GM12878 (cell line): ENCODE measurements at regions not wholly inside any gene's neighbourhood (a gene's known extent, or its start where the extent isn't known, plus 50 kb on each side); places are given as distances from the start of the nearest gene placed in this dataset.

ENCODE experiments used
- ATAC-seq: fragments of 200-7000 bp; cut with Tn5 transposase; 3 replicates; pipeline ENCODE4 v1.9.1; 2020; ENCODE audit warnings: mild to moderate bottlenecking, moderate library complexity
- BruUV-seq: library from RNA; stranded (reverse); fragments of 400-500 nt; replicated peaks from 2 replicates; lab custom pipeline; 2021; lab: Mats Ljungman, UMichigan
- CTCF ChIA-PET: fragments of 300-600 bp; sonication (Branson Sonifier 250); formaldehyde crosslinking; extraction: SDS; loops from one replicate; lab custom pipeline; 2021; ENCODE audit warnings: inconsistent platforms; lab: Yijun Ruan, JAX
- POLR2A ChIA-PET: fragments of 350-600 bp; formaldehyde crosslinking; extraction: SDS; loops from one replicate; lab custom pipeline; 2021; ENCODE audit warnings: inconsistent platforms; lab: Charles Lee
- RAD21 ChIA-PET: fragments of 300-600 bp; sonication (Branson Sonifier 250); formaldehyde crosslinking; loops from one replicate; lab custom pipeline; 2023; ENCODE audit warnings: antibody characterized with exemption; ENCODE audit not compliant: unreplicated experiment; lab: Charles Lee
- SMC1A ChIA-PET: fragments of 300-600 bp; sonication (Branson Sonifier 250); formaldehyde crosslinking; loops from one replicate; lab custom pipeline; 2023; ENCODE audit not compliant: unreplicated experiment, uncharacterized antibody; lab: Charles Lee
- DNase-seq: peaks from one replicate; pipeline ENCODE4 v3.0.0-alpha.2; 2011; ENCODE audit warnings: low read depth, low spot score
- FAIRE-seq: peaks from 3 replicates; lab custom pipeline; 2011; peaks lifted over from hg19 to GRCh38; lab: Jason Lieb, UNC
- H2AFZ ChIP-seq: 2 replicates; pipeline ENCODE4 v1.6.0; 2011; ENCODE audit warnings: low read depth, low read length, control low read depth; ENCODE audit not compliant: control insufficient read depth
- H3K27ac ChIP-seq: 2 replicates; pipeline ENCODE4 v1.5.1; 2011; ENCODE audit warnings: control low read depth; ENCODE audit not compliant: control insufficient read depth, insufficient read depth
- H3K27me3 ChIP-seq, 2 experiments: replicated peaks in 1 of 2; 2 replicates each; pipeline versions ENCODE4 v1.6.0 to v1.6.1; 2011; ENCODE audit warnings: low read length in 1 of 2; ENCODE audit not compliant: control insufficient read depth in 2 of 2, insufficient read depth in 2 of 2
- H3K36me3 ChIP-seq, 2 experiments: 2 replicates each; pipeline ENCODE4 v1.5.1; 2011; ENCODE audit warnings: low read length in 1 of 2; ENCODE audit not compliant: control insufficient read depth in 2 of 2, insufficient read depth in 2 of 2
- H3K4me1 ChIP-seq: 2 replicates; pipeline ENCODE4 v1.6.1; 2011; ENCODE audit warnings: mild to moderate bottlenecking, low read length, moderate library complexity, mixed read lengths; ENCODE audit not compliant: control insufficient read depth, insufficient read depth
- H3K4me2 ChIP-seq: 2 replicates; pipeline ENCODE4 v1.6.0; 2011; ENCODE audit warnings: control low read depth; ENCODE audit not compliant: control insufficient read depth, insufficient read depth
- H3K4me3 ChIP-seq: fragments of 200-600 bp; sonication (generic); 2 replicates; pipeline ENCODE4 v1.5.1; 2016
- H3K79me2 ChIP-seq: 2 replicates; pipeline ENCODE4 v1.6.0; 2011; ENCODE audit warnings: low read length; ENCODE audit not compliant: control insufficient read depth, insufficient read depth
- H3K9ac ChIP-seq: 2 replicates; pipeline ENCODE4 v1.8.0; 2011; ENCODE audit warnings: low read length, control low read depth, mixed read lengths; ENCODE audit not compliant: control insufficient read depth, insufficient read depth
- H3K9me3 ChIP-seq: replicated peaks from 3 replicates; pipeline ENCODE4 v1.5.1; 2011; ENCODE audit warnings: mild to moderate bottlenecking, low read length; ENCODE audit not compliant: control insufficient read depth, insufficient read depth
- H4K20me1 ChIP-seq: 2 replicates; pipeline ENCODE4 v1.6.0; 2011; ENCODE audit not compliant: control insufficient read depth, insufficient read depth
- CEBPB ChIP-seq, 2 experiments: fragments of 150-350 bp in 1 of 2; IDR thresholded peaks; 2 replicates each; pipeline ENCODE4 v1.6.1; 2012 to 2014; ENCODE audit warnings: low read depth in 2 of 2, low read length in 2 of 2, borderline replicate concordance in 1 of 2, inconsistent platforms in 1 of 2
- CREM ChIP-seq: IDR thresholded peaks from 2 replicates; pipeline ENCODE4 v1.6.1; 2014; ENCODE audit warnings: antibody characterized with exemption, low read depth
- EP300 ChIP-seq, 2 experiments: fragments of 150-350 bp in 1 of 2; IDR thresholded peaks; 2 replicates each; pipeline ENCODE4 v1.6.1; 2011 to 2012; ENCODE audit warnings: low read depth in 2 of 2, low read length in 2 of 2, borderline replicate concordance in 1 of 2, improper control_type of control experiment in 1 of 2, inconsistent platforms in 1 of 2; ENCODE audit not compliant: control insufficient read depth in 1 of 2
- HDAC2 ChIP-seq: fragments of 200-600 bp; sonication (generic); IDR thresholded peaks from 2 replicates; pipeline ENCODE4 v1.6.1; 2017
- RELA ChIP-seq: fragments of 450-650 bp; IDR thresholded peaks from 2 replicates; pipeline ENCODE4 v1.8.0; 2014; ENCODE audit warnings: borderline replicate concordance; ENCODE audit not compliant: partially characterized antibody
- TBL1XR1 ChIP-seq: IDR thresholded peaks from 2 replicates; pipeline ENCODE4 v1.6.1; 2012; ENCODE audit warnings: low read depth, low read length, improper control_type of control experiment
- ZBED1 ChIP-seq: IDR thresholded peaks from 2 replicates; pipeline ENCODE4 v1.6.1; 2016; ENCODE audit warnings: borderline replicate concordance
- ZNF274 ChIP-seq: IDR thresholded peaks from one replicate; pipeline ENCODE4 v1.8.0; 2011; ENCODE audit not compliant: insufficient read length, insufficient read depth
- ZSCAN29 ChIP-seq: fragments of 450-650 bp; IDR thresholded peaks from 2 replicates; pipeline ENCODE4 v1.6.1; 2017; ENCODE audit warnings: mild to moderate bottlenecking, moderate library complexity
- WGBS: methylation state at CpG from one replicate; pipeline ENCODE4 v1.1.6; 2016; ENCODE audit warnings: low lambda C conversion rate; ENCODE audit not compliant: insufficient replicate concordance, insufficient coverage; ENCODE audit errors: missing lambda C conversion rate; 5-methylcytosine and 5-hydroxymethylcytosine counted together
- in situ Hi-C: fragments of 300-500 bp; cut with MboI; formaldehyde crosslinking; loops from 9 replicates; pipeline ENCODE4 v1.14.3; 2018; ENCODE audit warnings: mixed read lengths
- intact Hi-C: fragments of 100-400 bp; cut with micrococcal nuclease; formaldehyde crosslinking; loops from one replicate; pipeline ENCODE4 v1.14.2; 2022; ENCODE audit not compliant: unreplicated experiment
- TF ChIP-seq, protein P1 (sequence below): IDR thresholded peaks from 2 replicates; pipeline ENCODE4 v1.6.1; 2011; ENCODE audit warnings: borderline replicate concordance, low read depth, mild to moderate bottlenecking, moderate library complexity, low read length; ENCODE audit not compliant: insufficient read depth, poor library complexity, severe bottlenecking
- TF ChIP-seq, protein P2 (sequence below): IDR thresholded peaks from 2 replicates; pipeline ENCODE4 v1.6.1; 2012; ENCODE audit warnings: low read depth, low read length, improper control_type of control experiment
- TF ChIP-seq, protein P3 (sequence below): fragments of 450-650 bp; IDR thresholded peaks from 2 replicates; pipeline ENCODE4 v1.6.1; 2017; ENCODE audit warnings: antibody characterized with exemption, mild to moderate bottlenecking, moderate library complexity

DNA sequence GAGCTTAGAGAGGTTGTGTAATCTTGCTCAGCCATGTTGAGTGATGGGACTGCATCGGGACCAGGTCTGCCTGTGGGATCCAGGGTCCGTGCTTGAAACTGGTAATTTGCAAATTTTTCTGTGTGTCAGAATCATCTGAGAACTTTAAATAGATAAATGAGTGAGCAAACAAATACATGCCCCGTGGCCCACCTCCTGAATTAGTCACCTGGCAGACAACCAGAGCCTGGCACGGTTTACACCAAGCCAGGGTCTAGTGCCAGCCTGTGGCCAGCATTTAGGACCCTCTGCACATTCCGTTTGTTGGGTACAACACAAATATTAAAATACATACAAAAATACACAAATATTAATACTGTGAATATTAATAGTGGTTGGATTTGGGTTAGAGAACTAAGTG, 90.6 kb upstream of the STOX2 start:
- in situ Hi-C loops (no loop called here), intact Hi-C loops (no loop called here)
- Histone ChIP-seq H3K4me3 (no peak overlapping the region), H4K20me1 (no peaks in the 10 kb centered on the region), H3K4me2 (no peak overlapping the region), H3K79me2 (no peaks in the 10 kb centered on the region), H3K27ac (no peak overlapping the region), H3K9me3 (no peaks in the 10 kb centered on the region; the same call in 2 of the 3 replicates), H3K27me3 (no peaks in the 10 kb centered on the region), H3K4me1 (no peaks in the 10 kb centered on the region), H3K36me3 (no peaks in the 10 kb centered on the region), H3K9ac (no peak overlapping the region), H2AFZ (no peak overlapping the region)
- ATAC-seq (no peak), DNase-seq (no peak), FAIRE-seq (no peak)
- TF ChIP-seq ZSCAN29 (no peak), TBL1XR1 (no peak), ZBED1 (no peak), CEBPB (IDR thresholded peaks at IDR 0.05; ENCODE audit: borderline replicate concordance in 1 of 2, low read depth in 2 of 2, low read length in 2 of 2) (no peak), HDAC2 (no peak), ZNF274 (no peak)
- TF ChIP-seq, protein P1, sequence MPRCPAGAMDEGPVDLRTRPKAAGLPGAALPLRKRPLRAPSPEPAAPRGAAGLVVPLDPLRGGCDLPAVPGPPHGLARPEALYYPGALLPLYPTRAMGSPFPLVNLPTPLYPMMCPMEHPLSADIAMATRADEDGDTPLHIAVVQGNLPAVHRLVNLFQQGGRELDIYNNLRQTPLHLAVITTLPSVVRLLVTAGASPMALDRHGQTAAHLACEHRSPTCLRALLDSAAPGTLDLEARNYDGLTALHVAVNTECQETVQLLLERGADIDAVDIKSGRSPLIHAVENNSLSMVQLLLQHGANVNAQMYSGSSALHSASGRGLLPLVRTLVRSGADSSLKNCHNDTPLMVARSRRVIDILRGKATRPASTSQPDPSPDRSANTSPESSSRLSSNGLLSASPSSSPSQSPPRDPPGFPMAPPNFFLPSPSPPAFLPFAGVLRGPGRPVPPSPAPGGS, result no peak
- 9% methylated on average over 5 of the region's 5 CpGs for WGBS
- ChIA-PET SMC1A (no interaction called here), RAD21 (no interaction called here), POLR2A (interaction anchor here (0.5 kb wide), 1 partner anchor 261 kb away, joined by 9 read pairs; no protein-coding TSS in a partner anchor), CTCF (no interaction called here)
- BruUV-seq, result no TSS peak

- POLR2A ChIA-PET, result no interaction called here
- Histone ChIP-seq H3K4me3 (no peak overlapping the region), H3K4me2 (no peak overlapping the region), H2AFZ (no peak overlapping the region), H3K79me2 (no peaks in the 10 kb centered on the region), H3K9ac (no peak overlapping the region), H3K36me3 (no peaks in the 10 kb centered on the region), H3K4me1 (no peaks in the 10 kb centered on the region), H4K20me1 (no peaks in the 10 kb centered on the region), H3K27ac (no peak overlapping the region), H3K27me3 (no peaks in the 10 kb centered on the region), H3K9me3 (no peaks in the 10 kb centered on the region)
- intact Hi-C loops, result no loop called here
- CTCF ChIA-PET, result no interaction called here
- 66% methylated on average over 6 of the region's 6 CpGs for WGBS
- FAIRE-seq, result no peak
- no peak for DNase-seq
- in situ Hi-C loops, result no loop called here
- ATAC-seq, result no peak
- SMC1A ChIA-PET, result no interaction called here
- BruUV-seq, result no TSS peak
- RAD21 ChIA-PET, result no interaction called here
- TF ChIP-seq RELA, result no peak
- no peak for TF ChIP-seq EP300 (IDR thresholded peaks at IDR 0.05; ENCODE audit: borderline replicate concordance in 1 of 2, control insufficient read depth in 1 of 2, low read depth in 2 of 2, low read length in 2 of 2)
- TF ChIP-seq CREM, result no peak
- TF ChIP-seq, protein P2, sequence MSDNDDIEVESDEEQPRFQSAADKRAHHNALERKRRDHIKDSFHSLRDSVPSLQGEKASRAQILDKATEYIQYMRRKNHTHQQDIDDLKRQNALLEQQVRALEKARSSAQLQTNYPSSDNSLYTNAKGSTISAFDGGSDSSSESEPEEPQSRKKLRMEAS, result no peak
- TF ChIP-seq, protein P3, sequence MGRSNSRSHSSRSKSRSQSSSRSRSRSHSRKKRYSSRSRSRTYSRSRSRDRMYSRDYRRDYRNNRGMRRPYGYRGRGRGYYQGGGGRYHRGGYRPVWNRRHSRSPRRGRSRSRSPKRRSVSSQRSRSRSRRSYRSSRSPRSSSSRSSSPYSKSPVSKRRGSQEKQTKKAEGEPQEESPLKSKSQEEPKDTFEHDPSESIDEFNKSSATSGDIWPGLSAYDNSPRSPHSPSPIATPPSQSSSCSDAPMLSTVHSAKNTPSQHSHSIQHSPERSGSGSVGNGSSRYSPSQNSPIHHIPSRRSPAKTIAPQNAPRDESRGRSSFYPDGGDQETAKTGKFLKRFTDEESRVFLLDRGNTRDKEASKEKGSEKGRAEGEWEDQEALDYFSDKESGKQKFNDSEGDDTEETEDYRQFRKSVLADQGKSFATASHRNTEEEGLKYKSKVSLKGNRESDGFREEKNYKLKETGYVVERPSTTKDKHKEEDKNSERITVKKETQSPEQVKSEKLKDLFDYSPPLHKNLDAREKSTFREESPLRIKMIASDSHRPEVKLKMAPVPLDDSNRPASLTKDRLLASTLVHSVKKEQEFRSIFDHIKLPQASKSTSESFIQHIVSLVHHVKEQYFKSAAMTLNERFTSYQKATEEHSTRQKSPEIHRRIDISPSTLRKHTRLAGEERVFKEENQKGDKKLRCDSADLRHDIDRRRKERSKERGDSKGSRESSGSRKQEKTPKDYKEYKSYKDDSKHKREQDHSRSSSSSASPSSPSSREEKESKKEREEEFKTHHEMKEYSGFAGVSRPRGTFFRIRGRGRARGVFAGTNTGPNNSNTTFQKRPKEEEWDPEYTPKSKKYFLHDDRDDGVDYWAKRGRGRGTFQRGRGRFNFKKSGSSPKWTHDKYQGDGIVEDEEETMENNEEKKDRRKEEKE, result no peak
Observed at GRCh38 chr4:183816077-183816476, 89.0 kb upstream of the STOX2 start.
